HG02759 (cell line): ENCODE measurements at regions not wholly inside any gene's neighbourhood (a gene's known extent, or its start where the extent isn't known, plus 50 kb on each side); places are given as distances from the start of the nearest gene placed in this dataset.
A peak's percentile ranks its signal among the peaks of the same experiment; 100 is the strongest.
"Not testable (repeated sequence)": the region's sequence is repeated elsewhere in the genome, so short reads cannot be mapped to it uniquely, and the experiment has no call there.

Experiments
- ATAC-seq: cut with Tn5 transposase; IDR thresholded peaks from one replicate; pipeline ENCODE4 v1.9.1; 2021; ENCODE audit warnings: mild to moderate bottlenecking, moderate library complexity; ENCODE audit not compliant: unreplicated experiment

DNA sequence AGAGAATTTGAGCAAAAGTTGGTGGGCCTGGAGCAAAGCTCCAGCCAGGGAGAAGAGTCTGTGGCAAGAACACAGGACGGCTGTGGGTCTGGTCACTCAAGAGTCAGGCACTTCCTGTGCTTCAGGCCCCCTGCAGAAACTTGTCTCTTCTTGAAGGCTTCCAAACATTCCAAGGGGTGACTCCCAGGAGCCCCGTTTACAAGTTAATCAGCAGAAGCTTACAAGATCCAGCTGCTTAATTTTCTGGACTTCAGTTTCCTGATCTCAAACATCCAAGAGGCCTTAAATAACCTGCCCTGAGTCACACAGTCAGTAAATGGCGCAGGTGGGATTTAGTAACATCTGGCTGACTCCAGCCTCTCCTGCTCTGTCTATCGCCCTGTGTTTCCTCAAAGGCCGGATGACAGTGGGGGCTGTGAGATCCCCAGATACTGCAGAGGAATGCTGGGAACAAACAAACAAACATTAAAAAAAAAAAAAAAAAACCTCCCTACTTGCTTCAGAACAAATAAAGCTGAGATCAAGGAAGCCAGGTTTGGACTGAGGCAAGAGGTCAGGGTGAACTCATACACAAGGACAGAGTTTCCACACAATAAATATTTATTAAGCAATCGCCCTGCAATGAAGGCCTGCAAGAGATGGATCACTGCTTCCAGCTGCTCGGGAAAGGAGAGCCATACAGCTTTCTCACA is 175.4 kb upstream of the RFC3 start:
- no peak for ATAC-seq

DNA sequence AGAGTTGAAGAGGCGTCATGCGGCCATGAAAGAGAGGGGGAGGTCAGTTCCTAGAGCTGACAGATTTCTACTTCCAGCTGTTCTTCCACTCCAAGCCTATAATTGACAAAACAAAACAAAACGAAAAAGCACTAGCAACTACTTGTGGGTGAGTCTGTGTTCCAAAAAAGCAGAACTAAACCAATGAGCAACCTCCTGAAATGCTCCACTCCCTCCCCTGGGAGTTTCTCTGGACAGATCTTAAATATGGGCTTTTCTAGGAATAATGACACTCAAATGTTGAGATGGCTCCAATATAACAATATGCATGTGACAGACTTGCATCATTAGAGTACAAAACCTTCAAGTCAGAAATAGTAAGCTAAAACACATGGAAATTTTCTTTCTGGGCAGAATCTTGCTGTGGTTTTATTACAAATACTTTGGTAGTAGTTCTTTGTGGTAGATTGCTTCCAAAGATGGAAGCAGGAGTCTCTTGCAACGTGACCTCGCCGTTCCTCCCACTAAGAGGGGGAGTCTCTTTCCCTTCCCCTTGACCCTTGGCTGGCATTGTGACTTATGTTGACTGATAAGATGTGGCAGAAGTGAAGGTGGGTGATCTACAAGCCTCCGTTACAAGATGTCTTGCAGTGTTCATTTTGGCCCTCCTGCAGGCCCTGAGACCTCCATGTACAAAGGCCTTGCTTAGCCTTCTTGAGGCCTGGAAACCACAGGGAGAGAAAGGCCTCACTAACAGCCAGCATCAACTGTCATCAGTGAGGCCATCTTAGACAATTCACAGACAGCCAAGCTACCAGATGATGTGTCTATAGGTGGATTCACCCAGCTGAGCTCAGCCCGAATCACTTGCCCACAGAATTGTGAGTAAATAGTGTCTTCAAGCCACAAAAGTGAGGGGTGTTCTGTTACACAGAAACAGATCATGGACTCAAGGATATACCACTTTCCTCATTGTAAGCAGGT is 173.1 kb upstream of the RFC3 start:
- ATAC-seq: no peak

DNA sequence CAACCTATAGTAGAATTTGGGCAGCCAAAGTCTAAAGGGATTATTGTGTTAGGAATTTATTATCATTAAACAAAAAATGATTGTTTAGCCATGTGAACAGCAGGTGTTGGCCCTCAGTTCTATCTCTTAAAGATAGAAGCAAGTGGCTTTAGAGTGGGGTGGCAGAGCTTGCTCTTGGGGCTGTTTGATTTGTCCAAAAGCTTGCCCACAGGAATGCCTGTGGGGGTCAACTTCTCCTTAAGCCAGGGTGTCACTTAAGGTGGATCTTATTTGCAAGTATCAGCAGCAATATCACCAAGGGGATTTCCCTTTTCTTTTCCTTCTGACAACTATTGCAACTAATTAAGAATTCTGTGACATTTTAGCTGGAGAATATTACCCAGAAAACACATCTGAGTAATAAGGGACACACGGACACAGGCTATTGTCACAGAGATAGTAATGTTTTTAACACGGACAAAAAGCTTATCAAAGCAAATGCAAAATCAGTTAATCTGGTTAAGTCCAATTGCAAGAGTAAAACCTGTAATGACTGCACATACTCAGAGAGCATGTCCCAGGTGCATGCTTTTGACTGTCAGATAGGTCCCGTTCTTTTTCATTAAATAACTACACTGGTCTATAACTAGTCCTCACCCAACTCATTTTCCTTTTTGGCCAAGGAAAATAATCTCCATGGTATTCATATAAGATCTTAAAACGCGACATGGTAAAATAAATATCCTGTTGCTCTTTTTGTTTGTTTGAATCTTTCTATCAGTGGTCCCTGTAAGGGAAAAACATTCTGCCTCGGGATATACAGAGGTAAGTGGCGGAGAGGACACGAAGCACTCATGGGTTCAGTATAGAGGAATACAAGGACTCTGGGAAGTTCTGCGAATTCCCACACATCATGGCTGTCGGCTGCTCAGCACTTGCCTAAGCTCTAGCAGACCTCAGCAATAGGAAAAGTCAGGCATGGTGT is 172.1 kb upstream of the RFC3 start:
- no peak for ATAC-seq

DNA sequence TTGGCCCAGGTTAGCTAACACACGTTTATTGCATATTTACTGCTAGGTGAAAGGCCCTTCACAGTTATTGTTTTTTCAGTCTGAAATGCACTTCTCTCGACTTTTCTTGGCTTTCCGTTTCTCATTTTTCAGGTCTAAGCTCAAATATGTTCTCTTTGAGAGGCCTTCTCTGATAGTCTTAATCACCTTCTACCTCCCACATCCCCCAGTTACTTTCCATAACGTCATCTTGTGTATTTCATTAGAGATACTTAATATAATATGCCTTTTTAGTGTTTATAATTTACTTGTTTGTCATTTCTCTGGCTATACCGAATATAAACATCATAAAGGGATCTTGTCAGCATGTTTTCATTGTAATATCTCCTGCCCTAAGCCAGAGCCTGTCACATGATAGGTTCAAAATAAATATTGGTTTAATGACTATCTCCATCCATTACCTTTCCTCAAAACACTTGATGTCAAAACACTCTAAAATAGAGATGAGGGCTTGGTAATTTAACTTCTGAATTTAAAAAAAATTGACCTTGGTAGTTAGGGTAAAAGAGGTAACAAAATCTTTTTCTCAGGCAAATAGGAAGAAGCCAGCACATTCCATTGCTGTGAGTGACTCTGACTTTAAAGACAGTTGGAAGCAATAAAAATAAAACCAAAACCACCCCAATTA is 168.6 kb upstream of the RFC3 start:
- no peak for ATAC-seq

DNA sequence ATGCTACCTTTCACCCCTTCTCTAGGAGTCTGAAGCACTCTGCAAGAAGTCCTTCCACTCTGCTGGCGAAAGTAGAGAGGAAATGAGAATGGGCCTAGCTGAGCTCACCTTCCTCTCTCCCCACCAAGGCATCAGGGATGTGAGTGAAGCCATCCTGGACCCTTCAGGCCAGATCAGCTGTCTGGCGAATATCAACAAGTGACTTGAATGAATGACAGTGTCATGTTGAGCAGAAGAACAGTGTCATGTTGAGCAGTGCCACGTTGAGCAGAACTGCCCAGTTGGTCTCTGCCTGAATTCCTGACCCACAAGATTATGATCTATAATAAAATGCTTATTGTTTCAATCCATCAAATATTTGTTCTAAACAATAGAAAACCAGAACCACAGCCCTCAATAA is 166.2 kb upstream of the RFC3 start:
- no peak for ATAC-seq

- ATAC-seq: no peak
Observed at GRCh38 chr13:33657274-33657673, 160.7 kb upstream of the RFC3 start.

DNA sequence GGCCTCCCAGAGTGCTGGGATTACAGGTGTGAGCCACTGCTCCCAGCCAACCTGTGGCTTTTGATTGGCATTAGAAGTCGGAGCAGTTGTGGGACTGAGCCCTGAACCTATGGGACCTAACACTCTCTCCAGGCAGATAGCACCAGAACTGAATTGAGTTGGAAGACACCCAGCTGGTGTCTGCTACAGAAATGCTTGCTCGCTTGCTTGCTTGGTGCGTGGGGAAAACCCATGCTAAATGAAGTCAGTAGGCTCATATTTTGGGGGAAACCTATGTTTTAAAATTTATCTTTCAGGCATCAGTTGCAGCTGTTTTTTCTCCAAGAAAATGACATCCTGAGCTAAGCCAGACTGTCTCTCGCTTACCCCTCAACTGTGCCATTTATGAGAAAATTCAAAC is 158.5 kb upstream of the RFC3 start:
- ATAC-seq: no peak

GRCh38 chr13:33659894-33660293 is 158.1 kb upstream of the RFC3 start:
- ATAC-seq: no peak

GRCh38 chr13:33662392-33662791 is 155.6 kb upstream of the RFC3 start:
- ATAC-seq: no peak

DNA sequence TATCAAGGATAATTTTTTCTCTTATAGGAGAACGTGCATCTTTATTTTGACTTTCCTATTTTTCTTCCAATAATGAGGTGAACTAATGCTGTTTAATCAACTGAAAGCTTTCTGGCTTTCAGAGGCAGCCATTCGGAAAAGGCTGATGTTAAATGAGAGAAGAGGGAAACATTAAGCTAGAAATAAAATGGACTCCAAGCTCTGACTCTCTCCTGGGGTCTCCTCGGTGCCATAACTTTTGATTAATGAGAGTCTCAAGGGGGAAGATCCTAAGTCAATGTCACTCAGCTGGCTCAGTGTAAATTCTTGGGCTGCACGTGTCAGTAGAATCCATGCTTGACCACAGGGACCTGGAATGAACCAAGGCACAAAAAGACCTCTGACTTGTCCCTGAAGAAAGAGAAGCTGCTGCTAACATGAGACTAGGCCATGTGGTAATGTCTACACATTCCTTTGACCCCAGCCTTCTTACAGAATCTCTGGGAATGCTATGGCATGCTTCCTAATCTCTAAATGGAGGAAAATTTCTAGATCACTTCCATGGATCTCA is 152.2 kb upstream of the RFC3 start:
- no peak for ATAC-seq

GRCh38 chr13:33671560-33671959 is 146.4 kb upstream of the RFC3 start:
- ATAC-seq: no peak

GRCh38 chr13:33672022-33672421 is 145.9 kb upstream of the RFC3 start:
- not testable (repeated sequence) for ATAC-seq

DNA sequence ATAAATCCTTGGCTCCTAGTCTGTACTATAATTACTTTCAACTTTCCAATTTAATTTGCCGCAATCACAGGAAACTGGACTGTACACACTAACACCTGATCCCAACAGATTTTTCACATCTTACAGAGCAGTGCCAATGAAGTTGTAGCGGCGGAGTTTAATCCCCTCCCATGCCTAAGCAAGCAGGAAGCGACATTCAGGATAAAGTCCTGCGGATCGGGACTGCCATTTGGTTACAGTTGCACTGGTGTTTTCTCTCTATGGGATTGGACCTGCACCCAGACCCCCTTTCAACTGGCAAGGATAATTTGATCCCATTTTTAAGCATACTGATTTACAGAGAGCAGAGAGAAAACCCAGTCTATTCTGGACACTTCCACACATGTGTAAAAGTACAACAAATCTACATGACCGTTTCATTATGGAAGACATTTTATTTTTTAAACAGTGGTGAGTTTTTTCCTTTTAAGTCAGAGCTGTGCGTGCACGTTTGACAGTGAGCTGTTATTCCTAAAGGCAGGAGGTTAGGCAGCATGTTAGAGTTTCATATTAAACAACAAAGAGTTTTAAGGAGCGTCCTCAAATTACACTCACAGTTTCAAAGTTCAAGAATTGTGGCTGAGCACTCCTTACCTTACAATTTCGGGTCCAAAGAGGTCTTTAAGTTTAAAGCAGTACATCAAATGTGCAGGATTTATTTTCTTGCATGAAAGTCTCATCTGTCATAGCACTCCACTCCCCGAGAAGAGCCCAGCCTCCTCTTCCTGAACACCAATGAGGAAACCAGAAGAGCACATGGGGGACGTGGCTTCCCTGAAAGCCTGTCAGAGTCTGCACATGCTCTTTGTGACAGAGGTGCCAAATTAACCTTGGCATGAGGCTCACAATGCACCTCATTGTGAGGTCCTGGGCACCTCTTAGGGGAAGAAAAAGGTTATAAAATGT is 141.6 kb upstream of the RFC3 start:
- peak; percentile 11 for ATAC-seq

- no peak for ATAC-seq
Observed at GRCh38 chr13:33677215-33677614, 140.7 kb upstream of the RFC3 start.

DNA sequence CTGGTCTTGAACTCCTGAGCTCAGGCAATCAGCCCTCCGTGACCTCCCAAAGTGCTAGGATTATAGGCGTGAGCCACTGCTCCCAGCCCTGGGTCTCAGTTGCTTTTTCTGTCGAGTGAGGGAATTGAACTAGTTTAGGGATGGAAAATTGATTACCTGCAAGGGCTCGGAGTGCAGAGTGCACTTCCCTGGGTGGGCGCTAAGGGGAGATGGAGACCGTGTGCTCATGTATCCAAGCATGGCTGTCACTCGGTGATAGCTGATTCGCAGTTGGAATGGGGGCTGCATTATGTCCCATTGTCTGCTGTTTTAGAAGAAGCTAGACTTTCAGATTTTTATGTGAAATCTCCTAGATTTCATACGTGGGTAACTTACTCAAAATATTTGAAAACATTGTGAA is 139.9 kb upstream of the RFC3 start:
- ATAC-seq: no peak

DNA sequence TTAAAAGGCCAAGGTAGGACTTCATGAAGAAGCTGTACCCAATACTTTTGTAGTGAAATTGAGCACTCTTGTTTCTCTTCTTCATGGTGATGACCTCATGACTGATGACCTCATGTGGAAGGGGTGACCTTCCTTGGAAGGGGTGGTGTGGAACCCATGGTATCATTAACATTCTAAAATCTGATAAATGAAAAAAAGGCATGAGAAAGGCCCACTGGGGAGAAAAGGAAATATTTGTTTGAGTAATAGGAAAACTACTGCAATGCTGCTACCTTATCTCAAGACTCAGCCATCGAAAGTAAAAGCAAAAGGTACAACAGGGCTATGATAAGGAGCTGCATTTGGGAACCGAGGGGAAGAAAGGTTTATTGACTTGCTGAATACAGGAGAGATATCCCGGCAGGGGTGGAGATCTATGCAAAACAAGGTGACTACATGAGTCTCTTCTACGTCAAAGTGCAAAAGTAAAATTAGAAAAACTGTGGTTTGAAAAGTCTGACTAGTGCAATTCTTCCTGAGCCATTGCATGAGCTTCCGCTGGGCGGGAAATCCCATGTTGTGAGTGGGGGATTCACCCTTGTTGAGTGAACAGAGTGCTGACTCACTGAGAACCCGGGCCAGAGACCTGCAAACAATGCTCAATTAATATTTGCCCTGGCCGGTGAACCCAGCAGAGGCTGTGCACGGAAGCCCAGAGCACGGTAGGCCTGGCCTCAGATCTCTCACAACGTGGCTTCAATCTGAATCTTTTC is 138.9 kb upstream of the RFC3 start:
- peak; percentile 96 for ATAC-seq

DNA sequence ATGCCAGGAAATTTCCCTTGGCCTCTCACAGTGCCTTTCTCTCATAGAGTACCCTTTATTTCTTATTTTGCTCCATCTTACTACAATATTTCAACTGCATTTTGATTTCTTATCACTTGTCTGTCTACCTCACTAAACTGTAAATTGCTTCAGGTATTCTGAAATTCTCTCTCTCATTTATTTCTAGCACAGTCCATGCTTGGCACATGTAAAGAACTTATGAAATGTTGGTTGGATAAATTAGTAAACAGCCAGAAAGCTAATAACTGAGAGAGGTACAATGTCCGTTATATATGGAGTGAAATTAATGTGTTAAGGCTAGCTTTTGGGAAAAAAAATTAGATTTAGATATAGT is 138.3 kb upstream of the RFC3 start:
- ATAC-seq: no peak

GRCh38 chr13:33682020-33682564 is 135.9 kb upstream of the RFC3 start:
- no peak for ATAC-seq
